Smooth muscle cell (in vitro differentiated cells): ENCODE measurements at regions not wholly inside any gene's neighbourhood (a gene's known extent, or its start where the extent isn't known, plus 50 kb on each side); places are given as distances from the start of the nearest gene placed in this dataset.

Experiments
- DNase-seq: peaks from one replicate; lab custom pipeline; 2025; ENCODE audit not compliant: unreplicated experiment; lab: John Stamatoyannopoulos, UW
- H2AFZ ChIP-seq: fragments of 200-600 bp; sonication (generic); 2 replicates; pipeline ENCODE4 v1.6.0; 2016; ENCODE audit warnings: antibody characterized with exemption, low read depth, mild to moderate bottlenecking
- H3F3A ChIP-seq: fragments of 200-600 bp; sonication (generic); 2 replicates; pipeline ENCODE4 v1.6.0; 2017; ENCODE audit warnings: antibody characterized with exemption, low read depth
- H3K27ac ChIP-seq: fragments of 200-600 bp; sonication (generic); 2 replicates; pipeline ENCODE4 v1.5.1; 2016; ENCODE audit warnings: low read depth, mild to moderate bottlenecking
- H3K27me3 ChIP-seq: fragments of 200-600 bp; sonication (generic); 2 replicates; pipeline ENCODE4 v1.6.1; 2016; ENCODE audit warnings: low read depth, mild to moderate bottlenecking
- H3K36me3 ChIP-seq: fragments of 200-600 bp; sonication (generic); 2 replicates; pipeline ENCODE4 v1.5.1; 2016; ENCODE audit warnings: low read depth
- H3K4me1 ChIP-seq: fragments of 200-600 bp; sonication (generic); 2 replicates; pipeline ENCODE4 v1.5.1; 2016; ENCODE audit warnings: low read depth
- H3K4me2 ChIP-seq: fragments of 200-600 bp; sonication (generic); 2 replicates; pipeline ENCODE4 v1.6.0; 2016; ENCODE audit warnings: mild to moderate bottlenecking
- H3K4me3 ChIP-seq: fragments of 200-600 bp; sonication (generic); 2 replicates; pipeline ENCODE4 v1.5.1; 2016; ENCODE audit warnings: mild to moderate bottlenecking
- H3K79me2 ChIP-seq: fragments of 200-600 bp; sonication (generic); 2 replicates; pipeline ENCODE4 v1.6.0; 2016; ENCODE audit warnings: low read depth, mild to moderate bottlenecking
- H3K9ac ChIP-seq: fragments of 200-600 bp; sonication (generic); 2 replicates; pipeline ENCODE4 v1.6.0; 2016; ENCODE audit warnings: low read depth
- H3K9me3 ChIP-seq: fragments of 200-600 bp; sonication (generic); replicated peaks from 2 replicates; pipeline ENCODE4 v1.5.1; 2016; ENCODE audit warnings: low read depth
- H4K20me1 ChIP-seq: fragments of 200-600 bp; sonication (generic); 2 replicates; pipeline ENCODE4 v1.6.0; 2016; ENCODE audit warnings: low read depth
- WGBS: methylation state at CpG from one replicate; pipeline ENCODE4 v1.1.7; 2016; ENCODE audit warnings: low lambda C conversion rate; 5-methylcytosine and 5-hydroxymethylcytosine counted together
- TF ChIP-seq, protein P1 (sequence below): fragments of 200-600 bp; sonication (generic); IDR thresholded peaks from 2 replicates; pipeline ENCODE4 v1.5.1; 2017; ENCODE audit warnings: borderline replicate concordance, mild to moderate bottlenecking, antibody characterized with exemption; ENCODE audit not compliant: insufficient read depth, poor library complexity, severe bottlenecking

DNA sequence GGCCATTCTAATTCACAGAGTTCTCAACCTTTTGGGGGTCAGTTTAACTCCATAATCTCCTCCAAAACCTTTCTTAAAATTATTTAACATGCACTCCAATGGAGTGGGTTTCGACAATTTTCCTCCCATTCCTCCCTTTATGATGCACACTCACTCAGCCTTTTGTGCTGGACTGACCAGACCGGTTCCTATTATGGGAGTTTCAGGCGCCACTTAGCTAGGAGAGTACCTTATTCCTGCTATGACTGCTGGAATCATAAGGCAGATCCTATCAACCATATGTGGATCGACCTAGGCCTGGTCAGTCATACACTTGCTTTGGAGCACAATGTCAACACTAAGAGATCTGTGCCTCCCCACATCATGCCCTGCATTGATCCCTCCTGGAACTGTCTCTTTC is 63.9 kb upstream of the MOCS1 start:
- no peaks in the 10 kb centered on the region for H3K27me3 ChIP-seq
- no peak overlapping the region for H3K9ac ChIP-seq
- no peak overlapping the region for H3K4me3 ChIP-seq
- H3K27ac ChIP-seq: no peak overlapping the region
- no peak overlapping the region for H3K4me2 ChIP-seq
- H3K4me1 ChIP-seq: no peaks in the 10 kb centered on the region
- no peak overlapping the region for H2AFZ ChIP-seq
- H3K9me3 ChIP-seq: no peaks in the 10 kb centered on the region
- no peak for DNase-seq
- no peaks in the 10 kb centered on the region for H3K36me3 ChIP-seq
- WGBS: 86% methylated on average over 4 of the region's 4 CpGs
- TF ChIP-seq, protein P1, sequence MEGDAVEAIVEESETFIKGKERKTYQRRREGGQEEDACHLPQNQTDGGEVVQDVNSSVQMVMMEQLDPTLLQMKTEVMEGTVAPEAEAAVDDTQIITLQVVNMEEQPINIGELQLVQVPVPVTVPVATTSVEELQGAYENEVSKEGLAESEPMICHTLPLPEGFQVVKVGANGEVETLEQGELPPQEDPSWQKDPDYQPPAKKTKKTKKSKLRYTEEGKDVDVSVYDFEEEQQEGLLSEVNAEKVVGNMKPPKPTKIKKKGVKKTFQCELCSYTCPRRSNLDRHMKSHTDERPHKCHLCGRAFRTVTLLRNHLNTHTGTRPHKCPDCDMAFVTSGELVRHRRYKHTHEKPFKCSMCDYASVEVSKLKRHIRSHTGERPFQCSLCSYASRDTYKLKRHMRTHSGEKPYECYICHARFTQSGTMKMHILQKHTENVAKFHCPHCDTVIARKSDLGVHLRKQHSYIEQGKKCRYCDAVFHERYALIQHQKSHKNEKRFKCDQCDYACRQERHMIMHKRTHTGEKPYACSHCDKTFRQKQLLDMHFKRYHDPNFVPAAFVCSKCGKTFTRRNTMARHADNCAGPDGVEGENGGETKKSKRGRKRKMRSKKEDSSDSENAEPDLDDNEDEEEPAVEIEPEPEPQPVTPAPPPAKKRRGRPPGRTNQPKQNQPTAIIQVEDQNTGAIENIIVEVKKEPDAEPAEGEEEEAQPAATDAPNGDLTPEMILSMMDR: no peak
- no peaks in the 10 kb centered on the region for H3F3A ChIP-seq
- no peaks in the 10 kb centered on the region for H3K79me2 ChIP-seq
- H4K20me1 ChIP-seq: no peaks in the 10 kb centered on the region

DNA sequence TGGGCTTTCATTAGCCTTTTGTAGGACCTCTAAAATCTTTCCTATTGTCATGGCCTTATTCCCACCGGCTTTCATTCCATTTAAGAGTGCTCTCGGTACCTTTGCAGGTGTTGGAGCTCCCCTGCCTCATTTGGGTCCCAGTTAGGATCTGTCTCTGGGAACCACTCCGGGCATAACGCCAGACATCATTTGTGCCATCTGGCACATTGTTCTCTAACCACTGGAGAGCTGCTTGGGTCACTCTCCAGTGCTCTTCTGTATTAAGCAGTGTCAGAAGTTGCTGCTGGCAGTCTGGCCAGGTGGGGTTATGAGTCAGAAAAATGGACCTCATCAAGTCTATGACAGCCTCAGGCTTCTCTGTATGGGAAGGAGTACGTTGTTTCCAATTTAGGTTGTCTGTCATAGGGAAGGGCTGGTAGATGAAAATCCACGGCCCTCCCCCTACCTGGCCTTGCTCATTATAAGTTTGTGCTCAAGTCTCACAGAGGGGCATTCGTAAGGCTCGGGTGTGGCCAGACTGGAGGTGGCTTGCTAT is 62.9 kb upstream of the MOCS1 start:
- Histone ChIP-seq H3K27me3 (no peaks in the 10 kb centered on the region), H3K4me1 (no peaks in the 10 kb centered on the region), H3F3A (no peaks in the 10 kb centered on the region), H3K27ac (no peak overlapping the region), H3K36me3 (no peaks in the 10 kb centered on the region), H3K9ac (no peak overlapping the region), H3K9me3 (no peaks in the 10 kb centered on the region), H2AFZ (no peak overlapping the region), H4K20me1 (no peaks in the 10 kb centered on the region), H3K79me2 (no peaks in the 10 kb centered on the region), H3K4me2 (no peak overlapping the region), H3K4me3 (no peak overlapping the region)
- TF ChIP-seq, protein P1: no peak
- DNase-seq: no peak
- WGBS: 85% methylated on average over 8 of the region's 8 CpGs

DNA sequence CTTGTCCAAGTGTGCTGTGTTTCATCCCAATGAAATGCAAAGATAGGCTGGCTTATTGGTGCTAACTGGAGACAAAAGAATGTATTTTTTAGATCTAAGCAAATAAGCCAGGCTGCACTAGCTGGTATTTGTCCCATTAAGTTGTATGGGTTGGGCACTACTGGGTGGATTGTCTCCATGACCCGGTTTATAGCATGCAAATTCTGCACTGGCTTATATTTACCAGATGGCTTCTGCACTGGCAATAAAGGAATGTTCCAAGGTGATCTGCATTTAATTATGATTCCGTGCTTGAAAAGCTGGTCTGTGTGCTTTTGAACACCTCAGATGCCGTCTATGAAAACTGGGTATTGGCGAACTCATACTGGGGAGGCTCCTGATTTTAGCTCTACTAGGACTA is 61.4 kb upstream of the MOCS1 start:
- H3K4me1 ChIP-seq: no peaks in the 10 kb centered on the region
- H3K9me3 ChIP-seq: no peaks in the 10 kb centered on the region
- H4K20me1 ChIP-seq: no peaks in the 10 kb centered on the region
- no peak overlapping the region for H3K4me3 ChIP-seq
- H3K36me3 ChIP-seq: no peaks in the 10 kb centered on the region
- 83% methylated on average over 4 of the region's 4 CpGs for WGBS
- no peaks in the 10 kb centered on the region for H3K79me2 ChIP-seq
- no peak overlapping the region for H3K9ac ChIP-seq
- H3K27me3 ChIP-seq: no peaks in the 10 kb centered on the region
- TF ChIP-seq, protein P1: no peak
- no peak overlapping the region for H2AFZ ChIP-seq
- H3K4me2 ChIP-seq: no peak overlapping the region
- H3K27ac ChIP-seq: no peak overlapping the region
- no peaks in the 10 kb centered on the region for H3F3A ChIP-seq
- no peak for DNase-seq

DNA sequence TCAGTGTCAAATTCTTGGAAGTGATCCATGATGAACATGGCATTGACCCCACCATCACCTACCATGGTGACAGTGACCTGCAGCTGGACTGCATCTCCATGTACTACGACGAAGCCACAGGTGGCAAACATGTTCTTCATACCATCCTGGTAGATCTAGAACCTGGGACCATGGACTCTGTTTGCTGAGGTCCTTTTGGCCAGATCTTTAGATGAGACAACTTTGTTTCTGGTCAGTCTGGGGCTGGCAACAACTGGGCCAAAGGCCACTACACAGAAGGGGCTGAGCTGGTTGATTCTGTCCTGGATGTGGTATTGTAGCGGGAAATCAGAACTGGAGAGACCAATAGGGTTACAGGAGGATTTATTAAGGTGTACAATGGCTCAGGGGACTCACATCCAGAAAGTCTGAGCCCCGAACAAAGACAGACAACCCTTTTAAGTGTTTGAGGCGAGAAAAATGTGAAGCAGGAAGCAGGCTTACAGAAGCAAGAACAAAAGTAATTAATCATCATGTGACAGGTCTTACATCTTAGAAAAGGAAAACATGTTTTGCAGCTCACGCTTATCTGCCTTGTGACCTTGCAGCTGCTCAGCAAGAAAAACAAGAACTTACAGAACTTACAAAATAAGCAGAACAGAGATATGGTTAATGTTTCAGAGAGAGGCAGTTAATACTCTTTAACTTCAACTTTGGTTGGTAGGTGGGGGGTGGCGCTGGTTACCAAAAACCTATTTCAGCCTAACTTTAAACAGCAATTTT is 58.8 kb upstream of the MOCS1 start:
- WGBS: 87% methylated on average over 7 of the region's 7 CpGs
- Histone ChIP-seq H3K27me3 (no peaks in the 10 kb centered on the region), H3K4me2 (no peak overlapping the region), H3K36me3 (no peaks in the 10 kb centered on the region), H3K9ac (no peak overlapping the region), H3K79me2 (no peaks in the 10 kb centered on the region), H3K4me3 (no peak overlapping the region), H3K4me1 (no peaks in the 10 kb centered on the region), H3K9me3 (no peaks in the 10 kb centered on the region), H2AFZ (no peak overlapping the region), H3F3A (no peaks in the 10 kb centered on the region), H4K20me1 (no peaks in the 10 kb centered on the region), H3K27ac (no peak overlapping the region)
- TF ChIP-seq, protein P1: no peak
- no peak for DNase-seq
